GM18520 (cell line): ENCODE measurements at regions not wholly inside any gene's neighbourhood (a gene's known extent, or its start where the extent isn't known, plus 50 kb on each side); places are given as distances from the start of the nearest gene placed in this dataset.

Source experiments
- ATAC-seq: cut with Tn5 transposase; IDR thresholded peaks from one replicate; pipeline ENCODE4 v1.9.1; 2021; ENCODE audit not compliant: unreplicated experiment

DNA sequence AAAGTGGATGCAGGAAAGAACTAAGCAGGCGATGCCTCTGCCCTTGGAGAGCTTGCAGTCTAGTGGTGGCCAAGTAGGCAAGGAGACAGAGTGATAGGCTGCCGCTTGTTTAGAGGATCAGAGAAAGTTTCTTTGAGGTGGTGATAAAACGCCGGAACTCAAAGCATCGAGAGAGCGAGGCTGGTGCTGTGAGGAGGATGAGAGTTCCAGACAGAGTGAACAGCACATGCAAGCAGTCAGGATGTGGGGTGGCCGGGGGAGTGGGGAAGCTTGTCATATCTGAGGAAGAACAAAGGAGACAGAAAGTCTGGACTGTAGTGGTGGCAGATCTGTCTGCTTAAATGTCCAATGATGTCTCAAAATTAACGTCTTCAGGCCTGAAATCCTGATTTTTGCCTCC lies 319.7 kb downstream of the SNAPC1 start:
- ATAC-seq: no peak

DNA sequence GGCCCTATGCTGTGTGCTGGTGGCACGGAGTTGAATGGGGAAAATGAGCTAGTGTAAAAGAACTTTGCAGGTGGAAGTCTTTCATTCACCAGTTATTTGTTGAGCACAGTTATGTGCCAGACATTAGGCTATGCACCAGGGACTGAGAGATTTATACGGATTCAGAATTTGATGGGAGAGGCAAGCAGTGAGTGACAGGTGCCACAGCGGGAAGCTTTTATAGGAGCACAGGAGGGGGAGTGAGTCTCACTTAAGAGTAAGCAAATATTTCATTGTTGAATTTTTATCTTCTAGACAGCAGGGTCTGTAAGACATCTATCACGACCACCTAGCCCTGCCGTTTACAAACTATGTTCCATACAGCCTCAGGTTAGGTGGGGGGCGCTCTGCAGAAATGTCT lies 320.6 kb downstream of the SNAPC1 start:
- no peak for ATAC-seq

DNA sequence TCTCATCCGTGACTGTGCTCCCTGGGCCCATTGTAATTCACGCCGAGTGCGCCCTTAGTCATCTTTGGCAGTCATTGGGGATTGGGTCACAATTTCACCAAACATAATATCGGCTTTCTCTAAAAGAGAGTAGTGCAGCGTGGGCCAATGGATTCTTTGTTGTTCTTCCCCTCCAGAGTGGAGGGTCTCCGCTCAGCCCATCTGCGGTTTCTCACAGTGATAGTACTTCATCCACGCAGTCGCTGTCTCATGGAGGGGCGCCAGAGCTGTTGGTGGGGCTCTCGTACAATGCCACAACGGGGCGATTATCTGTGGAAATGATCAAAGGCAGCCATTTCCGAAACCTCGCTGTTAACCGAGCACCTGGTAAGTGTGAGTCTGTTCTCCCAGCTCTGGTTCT lies 321.8 kb downstream of the SNAPC1 start:
- no peak for ATAC-seq

GRCh38 chr14:62087191-62087590 lies 325.0 kb downstream of the SNAPC1 start:
- no peak for ATAC-seq

- ATAC-seq: no peak
These were observed 331.5 kb downstream of the SNAPC1 start for GRCh38 chr14:62093736-62094135.

- no peak for ATAC-seq
These were observed 334.9 kb downstream of the SNAPC1 start for GRCh38 chr14:62097072-62097471.

DNA sequence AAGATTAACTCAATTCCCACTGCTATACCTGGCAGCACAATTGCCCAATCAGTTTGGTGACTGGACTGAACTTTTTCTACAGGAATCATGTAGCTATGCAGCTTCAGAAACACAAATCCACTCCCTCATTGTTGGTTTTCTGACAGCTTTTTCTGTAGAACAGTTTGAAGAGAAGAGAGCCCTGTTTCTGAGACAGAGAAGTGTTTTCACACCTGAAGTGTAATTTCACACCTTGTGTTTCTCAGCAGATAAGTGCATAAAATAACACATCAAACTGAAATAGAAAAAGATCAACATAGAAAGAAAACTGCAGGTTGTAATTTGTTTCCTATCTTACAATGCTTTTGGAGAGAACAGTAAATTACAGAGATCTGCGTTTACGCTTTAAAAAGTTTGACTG lies 335.6 kb downstream of the SNAPC1 start:
- ATAC-seq: no peak

DNA sequence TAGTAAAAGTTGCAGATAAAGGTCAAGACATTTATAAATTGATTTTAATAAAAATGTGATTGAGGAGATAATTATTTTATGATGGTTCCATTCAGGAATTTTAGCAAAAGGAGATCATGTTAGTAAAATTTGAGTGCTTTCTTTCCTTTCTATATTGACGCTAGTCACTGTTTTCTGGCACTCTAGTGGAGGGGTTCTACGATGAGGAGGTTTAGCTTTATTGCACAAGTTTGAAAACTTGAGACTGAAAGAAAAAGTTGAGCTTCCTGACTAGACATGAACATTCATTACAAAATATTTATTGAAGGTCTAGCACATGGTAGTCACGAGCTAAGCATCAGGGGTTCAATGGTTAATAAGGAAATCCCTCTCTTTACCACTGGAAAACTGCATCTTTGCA lies 336.1 kb downstream of the SNAPC1 start:
- no peak for ATAC-seq

- no peak for ATAC-seq
These were observed 336.9 kb downstream of the SNAPC1 start for GRCh38 chr14:62099091-62099490.

DNA sequence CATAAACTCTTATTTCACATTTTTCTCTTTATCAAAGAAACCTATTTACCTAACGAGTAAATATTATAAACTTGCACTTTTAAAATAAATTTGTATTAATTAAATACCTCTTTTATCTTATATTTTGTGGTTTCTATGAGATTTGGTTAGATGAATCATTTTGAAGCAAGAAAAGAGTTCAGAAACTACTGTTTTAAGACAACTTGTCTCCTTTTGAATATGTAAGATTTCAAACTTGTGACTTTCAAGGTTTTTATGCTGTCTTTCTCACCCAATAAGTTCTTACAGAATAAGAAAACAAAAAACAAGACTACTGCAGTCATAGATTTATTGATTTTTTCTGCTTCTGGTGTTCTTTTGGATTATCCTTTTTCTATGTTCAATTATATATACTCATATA lies 339.0 kb downstream of the SNAPC1 start:
- ATAC-seq: no peak

GRCh38 chr14:62101673-62102348 lies 339.6 kb downstream of the SNAPC1 start:
- no peak for ATAC-seq

- no peak for ATAC-seq
These were observed 340.1 kb downstream of the SNAPC1 start for GRCh38 chr14:62102349-62102725.

GRCh38 chr14:62103464-62103863 lies 341.2 kb downstream of the SNAPC1 start:
- ATAC-seq: no peak

- ATAC-seq: no peak
These were observed 348.7 kb downstream of the SNAPC1 start for GRCh38 chr14:62110941-62111340.

DNA sequence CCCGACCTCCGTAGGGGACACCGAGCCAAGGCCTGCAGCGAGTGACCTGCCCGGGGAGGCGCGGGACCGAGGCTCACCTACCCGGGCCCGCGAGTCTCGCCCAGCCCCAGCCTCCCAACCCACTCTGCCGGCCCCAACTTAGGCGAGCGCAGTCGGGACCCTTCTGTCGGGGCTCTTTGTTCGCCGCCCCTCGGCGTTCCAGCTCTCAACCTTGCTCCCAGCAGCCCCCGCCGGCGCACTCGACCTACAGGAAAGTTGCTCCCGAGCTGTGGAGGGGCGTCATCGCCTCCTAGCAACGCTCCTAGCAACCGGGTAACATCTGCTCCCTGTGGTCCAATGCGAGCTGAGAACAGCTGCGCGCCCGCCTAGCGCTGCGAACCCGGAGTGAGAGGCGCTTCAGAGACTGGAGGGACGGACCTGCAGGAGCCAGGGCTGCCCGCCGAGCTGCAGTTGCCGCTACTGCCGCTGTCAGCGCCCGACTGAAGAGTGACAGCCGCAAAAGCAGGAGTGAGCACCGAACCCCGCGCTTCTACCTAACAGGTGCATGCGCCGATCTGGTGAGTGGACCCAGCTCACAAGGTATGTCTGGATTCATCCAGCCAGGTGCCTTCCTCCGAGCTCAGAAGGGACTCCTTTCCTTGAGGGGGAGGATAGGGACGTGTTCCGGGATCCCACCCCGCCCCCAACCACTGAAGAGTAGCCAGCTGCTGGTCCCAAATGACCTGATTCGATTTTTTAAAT lies 355.0 kb downstream of the SNAPC1 start:
- no peak for ATAC-seq

GRCh38 chr14:62117751-62118105 lies 355.5 kb downstream of the SNAPC1 start:
- no peak for ATAC-seq

DNA sequence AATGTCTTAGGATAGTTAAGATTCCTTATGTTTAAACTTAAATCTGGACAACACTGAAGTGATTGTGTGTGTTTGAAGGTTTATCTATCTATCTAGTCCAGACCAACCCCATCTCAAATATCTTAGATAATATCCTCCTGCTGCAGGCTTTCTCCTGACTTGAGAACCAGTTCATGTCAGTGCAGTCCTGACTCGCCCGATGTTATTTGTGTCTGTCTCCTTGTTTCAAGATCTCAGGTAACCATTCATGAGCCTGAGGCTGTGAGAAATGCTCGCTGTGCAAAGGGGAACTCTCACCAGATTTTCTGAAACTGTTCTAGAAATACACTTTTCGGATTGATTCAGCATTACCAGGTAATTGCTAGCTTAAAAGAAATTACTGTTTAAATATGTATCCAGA lies 356.2 kb downstream of the SNAPC1 start:
- no peak for ATAC-seq

GRCh38 chr14:62118871-62119270 lies 356.7 kb downstream of the SNAPC1 start:
- ATAC-seq: no peak

DNA sequence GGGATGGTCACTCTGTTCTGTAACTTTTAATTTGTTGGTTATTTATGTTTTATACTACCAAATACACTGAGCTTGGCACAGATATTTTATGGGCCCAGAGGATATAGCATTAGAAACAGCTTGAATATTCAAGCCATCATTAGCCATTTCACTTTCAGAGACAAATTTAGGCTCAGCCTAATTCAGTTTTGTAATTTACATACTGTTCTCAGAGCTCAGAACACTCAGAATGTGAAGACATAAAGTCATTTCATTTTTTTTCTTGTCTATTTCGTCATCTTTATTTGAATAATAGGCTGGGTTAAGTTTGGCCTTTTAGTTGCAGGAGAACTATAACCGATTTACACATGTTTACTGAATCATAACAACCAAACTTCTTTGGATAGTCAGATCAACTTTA lies 361.7 kb downstream of the SNAPC1 start:
- ATAC-seq: peak; percentile 52

- no peak for ATAC-seq
These were observed 363.6 kb downstream of the SNAPC1 start for GRCh38 chr14:62125793-62126192.

- peak; percentile 45 for ATAC-seq
These were observed 364.8 kb downstream of the SNAPC1 start for GRCh38 chr14:62126879-62127478.

DNA sequence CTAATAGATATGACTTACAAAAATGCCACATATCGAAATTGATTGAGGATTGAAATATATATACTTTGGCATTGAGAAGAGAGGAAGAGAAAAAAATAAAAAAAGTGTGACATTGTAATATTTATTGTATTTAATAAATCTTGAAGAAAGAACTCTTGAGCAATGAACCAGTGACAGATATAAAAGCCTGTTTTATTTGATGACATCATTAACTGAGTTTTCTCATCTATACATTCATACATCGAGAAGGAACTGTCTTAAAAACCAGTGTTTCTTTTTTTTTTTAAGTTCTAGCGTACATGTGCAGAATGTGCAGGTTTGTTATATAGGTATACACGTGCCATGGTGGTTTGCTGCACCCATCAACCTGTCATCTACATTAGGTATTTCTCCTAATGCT lies 368.2 kb downstream of the SNAPC1 start:
- ATAC-seq: no peak
